DOHH2 (cell line): ENCODE measurements at regions not wholly inside any gene's neighbourhood (a gene's known extent, or its start where the extent isn't known, plus 50 kb on each side); places are given as distances from the start of the nearest gene placed in this dataset.

Experiments
- H3F3A ChIP-seq: fragments of 200-600 bp; sonication (generic), shearing (Covaris generic); 2 replicates; pipeline ENCODE4 v1.6.0; 2016; ENCODE audit warnings: antibody characterized with exemption, mild to moderate bottlenecking; ENCODE audit not compliant: control insufficient read depth, insufficient read depth
- H3K27ac ChIP-seq: fragments of 200-600 bp; sonication (generic); 2 replicates; pipeline ENCODE4 v1.5.1; 2014; ENCODE audit warnings: low read depth, mild to moderate bottlenecking, low read length, moderate library complexity
- H3K27me3 ChIP-seq: fragments of 200-600 bp; sonication (generic); 2 replicates; pipeline ENCODE4 v1.6.1; 2014; ENCODE audit warnings: mild to moderate bottlenecking, low read length, mixed read lengths; ENCODE audit not compliant: control insufficient read depth
- H3K36me3 ChIP-seq: fragments of 200-600 bp; sonication (generic); 2 replicates; pipeline ENCODE4 v1.6.1; 2014; ENCODE audit warnings: mild to moderate bottlenecking, low read length, moderate library complexity, mixed read lengths; ENCODE audit not compliant: control insufficient read depth
- H3K4me1 ChIP-seq: fragments of 200-600 bp; sonication (generic); 2 replicates; pipeline ENCODE4 v1.6.1; 2014; ENCODE audit warnings: mild to moderate bottlenecking, low read length, mixed read lengths; ENCODE audit not compliant: control insufficient read depth
- H3K4me2 ChIP-seq: fragments of 200-600 bp; sonication (generic); 2 replicates; pipeline ENCODE4 v1.6.0; 2014; ENCODE audit warnings: mild to moderate bottlenecking, low read length, moderate library complexity
- H3K4me3 ChIP-seq: fragments of 200-600 bp; sonication (generic); 2 replicates; pipeline ENCODE4 v1.5.1; 2014; ENCODE audit warnings: mild to moderate bottlenecking, low read length, mixed read lengths
- H3K79me2 ChIP-seq: fragments of 200-600 bp; sonication (generic); 2 replicates; pipeline ENCODE4 v1.6.1; 2014; ENCODE audit warnings: mild to moderate bottlenecking, low read length, mixed read lengths; ENCODE audit not compliant: control insufficient read depth
- H3K9me2 ChIP-seq: fragments of 200-600 bp; sonication (generic); replicated peaks from 2 replicates; pipeline ENCODE4 v1.6.1; 2014; ENCODE audit warnings: mild to moderate bottlenecking, low read length, mixed read lengths; ENCODE audit not compliant: control insufficient read depth
- H3K9me3 ChIP-seq: fragments of 200-600 bp; sonication (generic); 2 replicates; pipeline ENCODE4 v1.6.1; 2014; ENCODE audit warnings: antibody characterized with exemption, low read length, mixed read lengths; ENCODE audit not compliant: control insufficient read depth, insufficient read depth
- H4K20me1 ChIP-seq: fragments of 200-600 bp; sonication (generic); 2 replicates; pipeline ENCODE4 v1.6.0; 2014; ENCODE audit warnings: low read depth, mild to moderate bottlenecking, antibody characterized with exemption, low read length, moderate library complexity; ENCODE audit not compliant: control insufficient read depth, insufficient read depth
- CTCF ChIP-seq: fragments of 200-600 bp; sonication (generic); IDR thresholded peaks from one replicate; pipeline ENCODE4 v1.5.1; 2014; ENCODE audit warnings: antibody characterized with exemption, mild to moderate bottlenecking, low read depth, low read length; ENCODE audit not compliant: poor library complexity, severe bottlenecking
- EZH2phosphoT487 ChIP-seq: fragments of 200-600 bp; sonication (generic); IDR thresholded peaks from 2 replicates; pipeline ENCODE4 v1.6.1; 2017; ENCODE audit warnings: borderline replicate concordance, mild to moderate bottlenecking, antibody characterized with exemption, low read length, moderate library complexity, mixed read lengths

- no peaks in the 10 kb centered on the region for H3K9me2 ChIP-seq
- H3K27me3 ChIP-seq = no peaks in the 10 kb centered on the region
- no peaks in the 10 kb centered on the region for H3K4me1 ChIP-seq
- no peaks in the 10 kb centered on the region for H3K9me3 ChIP-seq
- H4K20me1 ChIP-seq = no peaks in the 10 kb centered on the region
- H3K27ac ChIP-seq = no peak overlapping the region
- no peaks in the 10 kb centered on the region for H3K79me2 ChIP-seq
- H3K4me2 ChIP-seq = no peak overlapping the region
- no peak overlapping the region for H3K4me3 ChIP-seq
- TF ChIP-seq EZH2phosphoT487 (no peak), CTCF (no peak)
- no peaks in the 10 kb centered on the region for H3K36me3 ChIP-seq
- no peaks in the 10 kb centered on the region for H3F3A ChIP-seq
Observed at GRCh38 chrX:11887175-11887574, 129.1 kb downstream of the MSL3 start.

- Histone ChIP-seq H3K9me2 (no peaks in the 10 kb centered on the region), H3K36me3 (no peaks in the 10 kb centered on the region), H3K4me2 (no peak overlapping the region), H3K9me3 (no peaks in the 10 kb centered on the region), H3K4me3 (no peak overlapping the region), H3K27ac (no peak overlapping the region), H4K20me1 (no peaks in the 10 kb centered on the region), H3K79me2 (no peaks in the 10 kb centered on the region), H3K27me3 (no peaks in the 10 kb centered on the region), H3K4me1 (no peaks in the 10 kb centered on the region), H3F3A (no peaks in the 10 kb centered on the region)
- no peak for TF ChIP-seq EZH2phosphoT487
- no peak for TF ChIP-seq CTCF
Observed at GRCh38 chrX:11888421-11888820, 130.4 kb downstream of the MSL3 start.

- no peak overlapping the region for H3K4me3 ChIP-seq
- H3K27ac ChIP-seq = no peak overlapping the region
- no peak for TF ChIP-seq EZH2phosphoT487
- no peak for TF ChIP-seq CTCF
- H4K20me1 ChIP-seq = no peaks in the 10 kb centered on the region
- no peaks in the 10 kb centered on the region for H3K79me2 ChIP-seq
- H3K27me3 ChIP-seq = no peaks in the 10 kb centered on the region
- H3F3A ChIP-seq = no peaks in the 10 kb centered on the region
- no peaks in the 10 kb centered on the region for H3K4me1 ChIP-seq
- no peaks in the 10 kb centered on the region for H3K9me2 ChIP-seq
- no peak overlapping the region for H3K4me2 ChIP-seq
- no peaks in the 10 kb centered on the region for H3K9me3 ChIP-seq
- H3K36me3 ChIP-seq = no peaks in the 10 kb centered on the region
Observed at GRCh38 chrX:11889791-11890190, 131.8 kb downstream of the MSL3 start.
